Gastrocnemius medialis (tissue), 4 donors: ENCODE measurements at regions not wholly inside any gene's neighbourhood (a gene's known extent, or its start where the extent isn't known, plus 50 kb on each side); places are given as distances from the start of the nearest gene placed in this dataset.

Source experiments
- ATAC-seq, 2 donors: fragments of 150-250 bp; one replicate each; pipeline ENCODE4 v1.9.1; 2016
- DNase-seq, 2 donors: peaks; one replicate each; pipeline ENCODE4 v3.0.0-alpha.2; 2019
- H3K27ac ChIP-seq, 4 donors: fragments of 200-600 bp; sonication (generic); 1 replicate in 1 of 4; 2 replicates in 3 of 4; pipeline ENCODE4 v1.5.1; 2016 to 2018; ENCODE audit warnings: mild to moderate bottlenecking in 2 of 4, moderate library complexity in 1 of 4
- H3K27me3 ChIP-seq, 3 donors: fragments of 200-600 bp; sonication (generic) in 2 of 3; 1 replicate in 1 of 3; 2 replicates in 2 of 3; pipeline versions ENCODE4 v1.5.1 to v1.6.0; 2016 to 2019; ENCODE audit warnings: mild to moderate bottlenecking in 1 of 3, moderate library complexity in 1 of 3
- H3K36me3 ChIP-seq, 2 donors: fragments of 200-600 bp; sonication (generic) in 1 of 2; one replicate each; pipeline ENCODE4 v1.5.1; 2017 to 2018
- H3K4me1 ChIP-seq, 2 donors: fragments of 200-600 bp; sonication (generic) in 1 of 2; one replicate each; pipeline ENCODE4 v1.5.1; 2016 to 2017; ENCODE audit warnings: mild to moderate bottlenecking in 2 of 2
- H3K4me3 ChIP-seq, 4 donors: fragments of 200-600 bp; sonication (generic) in 3 of 4; 1 replicate in 1 of 4; 2 replicates in 3 of 4; pipeline ENCODE4 v1.5.1; 2016 to 2019; ENCODE audit warnings: mild to moderate bottlenecking in 2 of 4
- H3K9me3 ChIP-seq, 3 donors: fragments of 200-600 bp; sonication (generic) in 2 of 3; 1 replicate in 1 of 3; 2 replicates in 2 of 3; pipeline ENCODE4 v1.5.1; 2016 to 2019
- POLR2A ChIP-seq, 2 donors: fragments of 450-650 bp; IDR thresholded peaks; one replicate each; pipeline ENCODE4 v1.6.1; 2017; ENCODE audit warnings: antibody characterized with exemption in 2 of 2, mild to moderate bottlenecking in 2 of 2, moderate library complexity in 2 of 2
- in situ Hi-C, 4 donors: fragments of 200-750 bp; cut with MboI; loops; one replicate each; pipeline versions ENCODE4 v1.15.0 to v1.8.0; 2017; ENCODE audit warnings: low sequenced_read_pairs in 4 of 4
- intact Hi-C: fragments of 100-400 bp; cut with DNase I; formaldehyde crosslinking; loops from one replicate; pipeline ENCODE4 v1.15.1; 2023; ENCODE audit warnings: low total_unique reads
- TF ChIP-seq, protein P1 (sequence below), 5 experiments: fragments of 450-650 bp in 3 of 5; fragments of 200-600 bp in 2 of 5; sonication (generic) in 2 of 5; IDR thresholded peaks in 4 of 5; conservative IDR thresholded peaks in 1 of 5; 1 replicate in 4 of 5; 2 replicates in 1 of 5; pipeline ENCODE4 v1.5.1; 2016 to 2019; ENCODE audit warnings: antibody characterized with exemption in 5 of 5, mild to moderate bottlenecking in 3 of 5, moderate library complexity in 3 of 5

DNA sequence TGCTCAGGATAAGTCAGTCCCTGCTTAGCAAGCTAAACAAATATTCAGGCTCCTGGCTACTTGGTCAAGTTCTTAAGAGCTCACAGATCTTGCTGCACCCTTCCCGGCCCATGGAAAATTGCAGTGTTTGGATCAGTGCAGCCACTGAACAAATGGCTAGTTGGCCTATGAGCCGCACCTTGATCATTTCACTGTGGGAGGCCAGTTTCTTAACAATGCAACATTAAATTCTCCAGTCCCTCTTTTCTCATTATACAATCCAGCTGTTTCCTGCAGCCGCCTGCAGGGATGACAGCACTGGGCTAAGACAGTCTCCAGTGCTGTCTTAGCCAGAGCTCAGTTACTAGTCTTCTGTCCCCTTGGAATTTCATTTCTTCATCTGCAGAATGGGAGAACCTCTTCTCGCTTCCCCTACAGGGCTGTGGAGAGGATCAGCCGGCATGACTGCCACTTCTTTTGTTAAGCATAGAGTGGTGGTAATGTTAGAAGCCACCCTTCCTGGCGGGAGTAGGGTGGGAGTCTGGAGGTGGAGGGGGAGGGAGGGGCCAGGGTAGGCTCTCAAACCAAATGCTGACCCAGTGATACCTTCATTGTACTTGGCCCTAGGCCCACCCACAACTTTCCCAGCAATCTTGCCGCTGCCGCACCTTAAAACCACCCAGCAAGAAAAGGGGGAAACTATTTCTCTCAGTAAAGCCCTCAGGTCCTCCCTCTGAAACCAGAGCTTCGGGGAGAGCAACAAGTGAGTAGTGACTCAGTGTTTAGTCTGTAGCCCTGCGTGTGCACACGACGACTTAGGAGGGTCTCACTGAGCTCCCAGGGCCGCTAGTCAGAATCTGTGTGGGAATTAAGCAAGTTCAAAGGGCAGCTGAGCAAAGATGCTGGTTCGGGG lies 145.7 kb downstream of the NUAK1 start:
- TF ChIP-seq POLR2A (IDR thresholded peaks at IDR 0.05): no peak
- TF ChIP-seq, protein P1, sequence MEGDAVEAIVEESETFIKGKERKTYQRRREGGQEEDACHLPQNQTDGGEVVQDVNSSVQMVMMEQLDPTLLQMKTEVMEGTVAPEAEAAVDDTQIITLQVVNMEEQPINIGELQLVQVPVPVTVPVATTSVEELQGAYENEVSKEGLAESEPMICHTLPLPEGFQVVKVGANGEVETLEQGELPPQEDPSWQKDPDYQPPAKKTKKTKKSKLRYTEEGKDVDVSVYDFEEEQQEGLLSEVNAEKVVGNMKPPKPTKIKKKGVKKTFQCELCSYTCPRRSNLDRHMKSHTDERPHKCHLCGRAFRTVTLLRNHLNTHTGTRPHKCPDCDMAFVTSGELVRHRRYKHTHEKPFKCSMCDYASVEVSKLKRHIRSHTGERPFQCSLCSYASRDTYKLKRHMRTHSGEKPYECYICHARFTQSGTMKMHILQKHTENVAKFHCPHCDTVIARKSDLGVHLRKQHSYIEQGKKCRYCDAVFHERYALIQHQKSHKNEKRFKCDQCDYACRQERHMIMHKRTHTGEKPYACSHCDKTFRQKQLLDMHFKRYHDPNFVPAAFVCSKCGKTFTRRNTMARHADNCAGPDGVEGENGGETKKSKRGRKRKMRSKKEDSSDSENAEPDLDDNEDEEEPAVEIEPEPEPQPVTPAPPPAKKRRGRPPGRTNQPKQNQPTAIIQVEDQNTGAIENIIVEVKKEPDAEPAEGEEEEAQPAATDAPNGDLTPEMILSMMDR (IDR thresholded peaks at IDR 0.05 in 4 of 5, conservative IDR thresholded peaks at IDR 0.05 in 1 of 5): no peak
- no peak for ATAC-seq

DNA sequence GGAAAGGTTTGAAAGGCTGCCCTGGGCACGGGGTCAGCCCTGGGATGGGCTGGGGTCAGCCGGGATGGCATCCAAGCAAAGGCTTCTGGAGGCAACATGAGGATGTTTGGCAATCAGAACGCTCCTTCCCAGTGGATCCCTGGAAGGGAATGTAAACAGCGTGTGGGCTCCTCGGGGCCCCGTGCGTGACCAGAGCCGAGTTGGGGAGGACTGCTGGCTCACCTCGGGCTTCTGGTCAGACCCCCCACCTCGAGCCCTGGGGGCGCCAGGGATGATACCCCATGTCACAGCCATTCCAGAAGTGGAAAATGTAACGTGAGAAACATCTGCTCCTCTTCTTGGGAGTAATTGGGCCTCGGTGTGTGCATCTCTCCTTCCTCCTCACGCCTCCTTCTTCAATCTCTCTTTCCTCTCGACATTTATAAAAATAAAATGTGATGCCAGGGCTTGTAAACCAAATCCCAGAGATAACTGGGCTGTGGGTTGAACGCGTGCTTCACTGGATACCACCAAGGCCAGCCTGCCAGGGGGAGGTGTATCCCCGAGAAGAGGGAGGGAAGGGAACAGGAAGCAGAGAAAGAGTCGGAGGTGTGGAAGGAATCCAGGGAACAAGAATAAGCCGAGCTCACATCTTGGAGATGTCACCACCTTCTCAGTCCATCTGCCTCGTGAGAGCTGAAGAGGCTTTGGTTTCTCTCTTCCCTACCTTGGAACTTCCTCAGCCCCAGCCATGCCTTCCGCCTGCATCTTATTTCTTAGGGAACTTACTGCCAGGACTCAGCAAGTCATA lies 144.8 kb downstream of the NUAK1 start:
- in situ Hi-C loops: no loop called here
- TF ChIP-seq POLR2A (IDR thresholded peaks at IDR 0.05): no peak
- TF ChIP-seq, protein P1 (IDR thresholded peaks at IDR 0.05 in 4 of 5, conservative IDR thresholded peaks at IDR 0.05 in 1 of 5): no peak

More for the DNA sequence above, 145.7 kb downstream of the NUAK1 start:
- H3K4me3 ChIP-seq: no peak overlapping the region
- intact Hi-C loops (no loop called here), in situ Hi-C loops (no loop called here)
- no peaks in the 10 kb centered on the region for H3K9me3 ChIP-seq
- no peaks in the 10 kb centered on the region for H3K36me3 ChIP-seq
- DNase-seq: no peak
- H3K27me3 ChIP-seq: no peaks in the 10 kb centered on the region
- no peak overlapping the region for H3K27ac ChIP-seq
- no peaks in the 10 kb centered on the region for H3K4me1 ChIP-seq

DNA sequence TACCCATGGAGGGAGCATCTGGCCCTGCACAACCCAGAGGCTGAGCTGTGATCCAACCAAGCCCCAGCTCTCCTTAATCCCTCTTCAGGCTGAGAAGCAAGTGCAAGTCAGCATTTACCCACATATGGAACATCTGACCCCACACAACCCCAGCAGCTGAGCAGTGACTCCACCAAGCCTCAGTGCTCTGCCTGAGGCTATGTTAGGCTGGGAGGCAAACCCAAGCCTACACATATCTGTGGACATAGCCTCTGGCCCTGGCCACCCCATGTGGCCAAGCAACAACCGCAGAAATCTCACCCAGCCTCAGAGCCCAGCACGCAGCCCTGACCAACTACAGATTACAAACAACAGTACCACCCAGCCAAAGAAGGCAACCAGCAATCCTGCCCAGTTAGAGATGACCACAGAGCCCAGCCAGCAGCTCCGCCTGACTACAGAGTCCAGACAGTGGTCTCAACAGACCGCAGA lies 142.8 kb downstream of the NUAK1 start:
- intact Hi-C loops: no loop called here
- DNase-seq (no peak), ATAC-seq (no peak)
- Histone ChIP-seq H3K4me1 (no peaks in the 10 kb centered on the region), H3K9me3 (no peaks in the 10 kb centered on the region), H3K27ac (no peak overlapping the region), H3K36me3 (no peaks in the 10 kb centered on the region), H3K4me3 (no peak overlapping the region), H3K27me3 (no peaks in the 10 kb centered on the region)
- TF ChIP-seq POLR2A (IDR thresholded peaks at IDR 0.05): no peak
- TF ChIP-seq, protein P1 (IDR thresholded peaks at IDR 0.05 in 4 of 5, conservative IDR thresholded peaks at IDR 0.05 in 1 of 5): no peak
- in situ Hi-C loops: no loop called here

More for the DNA sequence above, 144.8 kb downstream of the NUAK1 start:
- no peak for DNase-seq
- H3K4me3 ChIP-seq: no peak overlapping the region
- no peak for ATAC-seq
- no peaks in the 10 kb centered on the region for H3K4me1 ChIP-seq
- no peaks in the 10 kb centered on the region for H3K27me3 ChIP-seq
- intact Hi-C loops: no loop called here
- no peaks in the 10 kb centered on the region for H3K9me3 ChIP-seq
- no peak overlapping the region for H3K27ac ChIP-seq
- H3K36me3 ChIP-seq: no peaks in the 10 kb centered on the region

DNA sequence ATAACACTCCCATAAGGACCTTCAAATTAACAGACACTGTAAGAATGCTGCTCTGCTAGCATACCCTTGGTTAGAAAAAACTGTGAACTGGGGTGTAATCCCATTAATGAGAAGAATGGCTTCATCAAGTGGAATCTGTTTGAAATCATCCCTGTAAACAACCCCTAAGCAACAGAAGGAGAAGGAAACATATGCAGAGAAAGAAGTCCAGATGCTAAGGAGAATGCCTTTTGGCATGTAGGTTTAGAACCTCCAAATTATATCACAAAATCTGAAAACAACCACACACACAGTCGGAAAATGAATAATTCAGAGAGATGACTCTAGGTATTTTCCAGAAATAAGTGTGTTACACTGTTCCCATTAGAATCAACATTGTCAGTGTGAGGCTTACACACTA lies 140.2 kb downstream of the NUAK1 start:
- H3K4me3 ChIP-seq: no peak overlapping the region
- H3K27ac ChIP-seq: no peak overlapping the region
- no peaks in the 10 kb centered on the region for H3K27me3 ChIP-seq
- no peaks in the 10 kb centered on the region for H3K4me1 ChIP-seq
- ATAC-seq: no peak
- TF ChIP-seq POLR2A (IDR thresholded peaks at IDR 0.05): no peak
- TF ChIP-seq, protein P1 (IDR thresholded peaks at IDR 0.05 in 4 of 5, conservative IDR thresholded peaks at IDR 0.05 in 1 of 5): no peak
- in situ Hi-C loops (no loop called here), intact Hi-C loops (no loop called here)
- H3K9me3 ChIP-seq: no peaks in the 10 kb centered on the region
- DNase-seq: no peak
- no peaks in the 10 kb centered on the region for H3K36me3 ChIP-seq
